MCF 10A (cell line): ENCODE measurements at regions not wholly inside any gene's neighbourhood (a gene's known extent, or its start where the extent isn't known, plus 50 kb on each side); places are given as distances from the start of the nearest gene placed in this dataset.
A peak's percentile ranks its signal among the peaks of the same experiment; 100 is the strongest.

Source experiments
- BruUV-seq: library from RNA; stranded (reverse); fragments of 400-500 nt; replicated peaks from 2 replicates; lab custom pipeline; 2021; lab: Mats Ljungman, UMichigan
- CTCF ChIA-PET: fragments of 300-600 bp; sonication (Branson Sonifier 250); formaldehyde crosslinking; extraction: SDS; loops from one replicate; lab custom pipeline; 2021; ENCODE audit warnings: antibody characterized with exemption, inconsistent platforms; lab: Yijun Ruan, JAX
- POLR2A ChIA-PET: fragments of 300-600, 350-650 bp; sonication (Branson Sonifier 250); formaldehyde crosslinking; extraction: SDS; loops from one replicate; lab custom pipeline; 2020; ENCODE audit warnings: antibody characterized with exemption, inconsistent platforms; lab: Yijun Ruan, JAX
- DNase-seq: peaks from one replicate; pipeline ENCODE4 v3.0.0-alpha.2; 2018; ENCODE audit not compliant: unreplicated experiment
- H3K27ac Mint-ChIP-seq: one replicate; pipeline ENCODE4 v1.8.0; 2022; ENCODE audit warnings: mild to moderate bottlenecking, low read depth, mixed read lengths; ENCODE audit not compliant: unreplicated experiment
- H3K27me3 Mint-ChIP-seq: one replicate; pipeline ENCODE4 v1.8.0; 2022; ENCODE audit warnings: mixed read lengths; ENCODE audit not compliant: insufficient read depth, unreplicated experiment
- H3K36me3 Mint-ChIP-seq: one replicate; pipeline ENCODE4 v1.8.0; 2022; ENCODE audit warnings: mild to moderate bottlenecking, moderate library complexity, mixed read lengths; ENCODE audit not compliant: insufficient read depth, unreplicated experiment
- H3K4me1 Mint-ChIP-seq: one replicate; pipeline ENCODE4 v1.8.0; 2022; ENCODE audit warnings: mixed read lengths; ENCODE audit not compliant: insufficient read depth, unreplicated experiment
- H3K4me3 Mint-ChIP-seq: one replicate; pipeline ENCODE4 v1.8.0; 2022; ENCODE audit warnings: mild to moderate bottlenecking, moderate library complexity, mixed read lengths; ENCODE audit not compliant: unreplicated experiment
- H3K9me3 Mint-ChIP-seq: one replicate; pipeline ENCODE4 v1.8.0; 2022; ENCODE audit warnings: mixed read lengths; ENCODE audit not compliant: unreplicated experiment
- intact Hi-C: fragments of 100-400 bp; cut with micrococcal nuclease; formaldehyde crosslinking; loops from 2 replicates; pipeline ENCODE4 v1.14.1; 2022
- TF ChIP-seq, protein P1 (sequence below): fragments of 200-600 bp; IDR thresholded peaks from one replicate; pipeline ENCODE4 v1.8.0; 2022; ENCODE audit warnings: antibody characterized with exemption, mild to moderate bottlenecking; ENCODE audit not compliant: unreplicated experiment

DNA sequence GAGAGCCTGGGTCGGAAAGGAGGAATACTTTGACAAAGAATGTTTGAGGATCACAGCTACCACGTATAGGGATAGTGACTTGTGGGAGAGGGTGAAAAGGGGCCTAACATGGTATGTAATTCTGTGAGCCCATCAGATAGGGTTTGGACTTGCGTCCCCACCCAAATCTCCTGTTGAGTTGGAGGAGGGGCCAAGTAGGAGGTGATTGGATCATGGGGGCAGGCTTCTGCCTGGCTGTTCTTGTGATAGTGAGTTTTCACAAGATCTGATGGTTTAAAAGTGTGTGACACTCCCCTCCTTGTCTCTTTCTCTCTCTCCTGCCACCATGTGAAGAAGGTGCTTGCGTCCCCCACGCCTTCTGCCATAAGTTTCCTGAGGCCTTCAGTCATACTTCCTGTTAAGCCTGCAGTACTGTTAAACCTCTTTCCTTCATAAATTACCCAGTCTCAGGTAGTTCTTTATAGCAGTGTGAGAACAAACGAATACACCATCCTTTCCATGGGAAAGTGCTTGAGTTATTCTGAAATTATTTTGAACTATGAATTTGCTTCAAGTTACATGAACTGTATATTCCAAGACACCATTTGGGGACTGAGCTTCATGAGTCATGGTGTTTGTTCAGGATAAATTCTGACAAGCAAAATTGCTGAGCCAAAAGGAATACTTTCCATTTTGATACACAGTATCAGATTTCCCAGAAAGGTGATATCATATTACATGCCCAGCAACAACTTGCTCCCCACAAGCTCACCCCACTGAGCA is 68.8 kb upstream of the SSBP2 start:
- Mint-ChIP-seq H3K27me3 (no peaks in the 10 kb centered on the region), H3K27ac (peak overlapping the region; percentile 78), H3K36me3 (peaks cover 7% of the 10 kb centered on the region), H3K4me1 (peaks cover 16% of the 10 kb centered on the region), H3K4me3 (no peak overlapping the region), H3K9me3 (no peaks in the 10 kb centered on the region)
- intact Hi-C loops = no loop called here
- DNase-seq = peak; percentile 62
- BruUV-seq = no TSS peak
- TF ChIP-seq, protein P1, sequence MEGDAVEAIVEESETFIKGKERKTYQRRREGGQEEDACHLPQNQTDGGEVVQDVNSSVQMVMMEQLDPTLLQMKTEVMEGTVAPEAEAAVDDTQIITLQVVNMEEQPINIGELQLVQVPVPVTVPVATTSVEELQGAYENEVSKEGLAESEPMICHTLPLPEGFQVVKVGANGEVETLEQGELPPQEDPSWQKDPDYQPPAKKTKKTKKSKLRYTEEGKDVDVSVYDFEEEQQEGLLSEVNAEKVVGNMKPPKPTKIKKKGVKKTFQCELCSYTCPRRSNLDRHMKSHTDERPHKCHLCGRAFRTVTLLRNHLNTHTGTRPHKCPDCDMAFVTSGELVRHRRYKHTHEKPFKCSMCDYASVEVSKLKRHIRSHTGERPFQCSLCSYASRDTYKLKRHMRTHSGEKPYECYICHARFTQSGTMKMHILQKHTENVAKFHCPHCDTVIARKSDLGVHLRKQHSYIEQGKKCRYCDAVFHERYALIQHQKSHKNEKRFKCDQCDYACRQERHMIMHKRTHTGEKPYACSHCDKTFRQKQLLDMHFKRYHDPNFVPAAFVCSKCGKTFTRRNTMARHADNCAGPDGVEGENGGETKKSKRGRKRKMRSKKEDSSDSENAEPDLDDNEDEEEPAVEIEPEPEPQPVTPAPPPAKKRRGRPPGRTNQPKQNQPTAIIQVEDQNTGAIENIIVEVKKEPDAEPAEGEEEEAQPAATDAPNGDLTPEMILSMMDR = no peak
- ChIA-PET CTCF (interaction anchor here (1.5 to 1.6 kb wide), 2 partner anchors 14 to 27 kb away, joined by 3 to 4 read pairs; no protein-coding TSS in a partner anchor), POLR2A (interaction anchor here (0.7 to 4.1 kb wide), 6 partner anchors 11 to 69 kb away, joined by 3 to 21 read pairs (median 4); partner anchors contain the start of gene SSBP2)

DNA sequence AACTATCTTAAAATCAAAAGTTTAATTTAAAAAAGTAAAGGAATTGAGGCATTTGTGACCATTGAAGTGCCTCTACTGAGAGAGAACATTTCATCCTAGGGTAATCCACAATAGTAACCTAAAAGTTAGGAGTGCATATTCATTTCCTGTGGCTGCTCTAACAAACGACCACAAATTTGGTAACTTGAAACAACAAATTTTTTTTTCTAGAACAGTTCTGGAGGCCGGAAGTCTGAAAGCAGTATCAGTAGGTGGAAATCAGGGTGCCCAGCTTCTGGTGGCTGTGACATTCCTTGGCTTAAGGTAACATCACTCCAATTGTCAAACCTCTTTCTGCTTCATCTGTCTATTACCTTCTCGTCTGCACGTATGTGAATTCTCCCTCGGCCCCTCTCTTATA is 67.1 kb upstream of the SSBP2 start:
- Mint-ChIP-seq H3K4me1 (peaks cover 16% of the 10 kb centered on the region), H3K9me3 (no peaks in the 10 kb centered on the region), H3K27ac (no peak overlapping the region), H3K36me3 (peaks cover 7% of the 10 kb centered on the region), H3K4me3 (no peak overlapping the region), H3K27me3 (no peaks in the 10 kb centered on the region)
- ChIA-PET POLR2A (interaction anchor here (0.7 to 4.1 kb wide), 2 partner anchors 22 to 29 kb away, joined by 3 to 21 read pairs; no protein-coding TSS in a partner anchor), CTCF (interaction anchor here (0.6 to 1.3 kb wide), 3 partner anchors 22 to 53 kb away, joined by 3 read pairs; no protein-coding TSS in a partner anchor)
- TF ChIP-seq, protein P1 = no peak
- no TSS peak for BruUV-seq
- intact Hi-C loops = no loop called here
- no peak for DNase-seq

DNA sequence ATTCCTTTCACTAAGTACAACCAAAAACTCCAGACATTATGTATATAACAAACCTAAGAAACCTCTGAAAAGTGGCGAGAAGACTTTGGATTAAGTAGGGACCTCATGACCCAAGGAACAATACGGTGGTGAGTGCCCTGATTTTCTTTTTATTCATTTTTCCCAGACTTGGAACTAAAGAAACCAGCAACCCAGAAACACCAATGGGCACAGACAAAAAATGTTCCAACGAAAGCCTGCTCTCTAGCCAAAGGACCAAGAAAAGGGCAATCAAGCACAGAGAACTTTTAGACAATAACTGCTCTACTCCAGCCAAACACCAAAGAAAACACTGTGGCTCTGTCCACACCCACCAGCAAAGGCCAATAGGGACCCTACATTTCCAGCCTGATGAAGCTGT is 66.2 kb upstream of the SSBP2 start:
- H3K4me1 Mint-ChIP-seq = peaks cover 16% of the 10 kb centered on the region
- ChIA-PET POLR2A (interaction anchor here (0.7 kb wide), 2 partner anchors 21 to 299 kb away, joined by 3 read pairs; no protein-coding TSS in a partner anchor), CTCF (no interaction called here)
- TF ChIP-seq, protein P1 = no peak
- no peaks in the 10 kb centered on the region for H3K27me3 Mint-ChIP-seq
- H3K9me3 Mint-ChIP-seq = no peaks in the 10 kb centered on the region
- peaks cover 7% of the 10 kb centered on the region for H3K36me3 Mint-ChIP-seq
- H3K27ac Mint-ChIP-seq = no peak overlapping the region
- no TSS peak for BruUV-seq
- DNase-seq = no peak
- no peak overlapping the region for H3K4me3 Mint-ChIP-seq
- intact Hi-C loops = no loop called here

DNA sequence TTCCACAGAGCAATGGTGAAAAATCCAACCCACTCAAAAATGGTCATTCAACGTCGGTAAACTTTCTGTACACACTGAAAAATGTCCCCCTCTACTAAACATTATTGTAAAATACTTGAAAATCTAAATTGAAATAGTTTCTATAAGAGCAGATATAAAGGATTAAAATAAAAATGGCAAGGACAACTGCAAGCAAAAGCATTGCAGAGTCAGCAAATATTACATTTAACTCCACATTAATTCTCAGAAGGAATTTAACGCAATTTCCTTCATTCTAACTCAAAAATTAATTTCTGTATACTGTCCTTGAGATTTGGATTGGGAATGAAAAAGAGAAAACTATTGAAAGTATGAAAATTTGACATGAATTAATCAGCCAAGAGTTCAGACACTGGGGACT is 64.4 kb upstream of the SSBP2 start:
- H3K4me1 Mint-ChIP-seq = peaks cover 9% of the 10 kb centered on the region
- no peaks in the 10 kb centered on the region for H3K9me3 Mint-ChIP-seq
- CTCF ChIA-PET = no interaction called here
- no peaks in the 10 kb centered on the region for H3K27me3 Mint-ChIP-seq
- no peak overlapping the region for H3K4me3 Mint-ChIP-seq
- peaks cover 4% of the 10 kb centered on the region for H3K36me3 Mint-ChIP-seq
- POLR2A ChIA-PET = no interaction called here
- TF ChIP-seq, protein P1 = no peak
- intact Hi-C loops = no loop called here
- no peak for DNase-seq
- no TSS peak for BruUV-seq
- no peak overlapping the region for H3K27ac Mint-ChIP-seq
